ENCODE measurements at regions not wholly inside any gene's neighbourhood (a gene's known extent, or its start where the extent isn't known, plus 50 kb on each side); places are given as distances from the start of the nearest gene placed in this dataset.

DNA sequence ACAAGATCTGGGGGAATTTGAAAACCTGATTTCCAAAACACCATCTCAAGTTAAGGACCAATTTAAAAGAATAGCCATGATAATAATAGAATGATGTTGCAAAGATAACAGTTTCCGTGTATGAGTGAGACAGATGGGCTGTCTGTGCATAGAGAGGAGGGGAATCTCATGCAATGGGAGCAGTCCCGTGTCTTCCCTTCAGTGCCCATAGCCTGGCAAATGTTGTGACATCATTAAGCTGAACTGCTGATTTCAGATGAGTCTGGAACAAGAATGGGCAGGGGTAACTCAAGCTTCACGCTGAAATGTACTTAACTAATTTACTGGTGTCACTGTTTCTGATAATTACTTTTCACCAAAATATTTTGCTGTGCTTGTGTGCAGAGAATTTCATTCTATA, 454.0 kb downstream of the FOXG1 start:
- H3K36me3 Mint-ChIP-seq (ENCODE audit: low read depth) = no peaks in the 10 kb centered on the region

DNA sequence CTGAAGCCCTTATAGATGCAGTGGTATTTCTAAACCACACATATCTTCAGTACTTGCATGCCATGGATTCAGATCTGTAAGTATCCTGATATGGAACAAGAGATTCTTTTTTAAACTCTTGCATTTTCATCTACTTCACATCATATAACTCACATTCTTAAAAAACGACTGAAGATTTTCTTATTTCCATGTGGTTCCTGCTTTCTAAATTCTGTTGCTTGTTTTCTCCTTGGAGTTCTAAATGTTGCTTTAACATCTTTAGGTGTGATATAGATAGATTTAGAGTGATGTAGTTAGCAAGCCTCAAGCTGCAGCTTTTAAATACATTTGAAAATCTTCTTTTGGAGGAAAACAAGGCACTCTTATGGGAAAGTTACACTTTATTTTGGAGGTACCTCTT, 455.4 kb downstream of the FOXG1 start:
- Mint-ChIP-seq H3K4me3 (no peak overlapping the region), H3K9me3 (no peaks in the 10 kb centered on the region), H3K27ac (no peak overlapping the region), H3K4me1 (peaks cover 5% of the 10 kb centered on the region), H3K36me3 (ENCODE audit: low read depth) (no peaks in the 10 kb centered on the region), H3K27me3 (ENCODE audit: low read depth) (peaks cover 20% of the 10 kb centered on the region)
- TF ChIP-seq, protein P1, sequence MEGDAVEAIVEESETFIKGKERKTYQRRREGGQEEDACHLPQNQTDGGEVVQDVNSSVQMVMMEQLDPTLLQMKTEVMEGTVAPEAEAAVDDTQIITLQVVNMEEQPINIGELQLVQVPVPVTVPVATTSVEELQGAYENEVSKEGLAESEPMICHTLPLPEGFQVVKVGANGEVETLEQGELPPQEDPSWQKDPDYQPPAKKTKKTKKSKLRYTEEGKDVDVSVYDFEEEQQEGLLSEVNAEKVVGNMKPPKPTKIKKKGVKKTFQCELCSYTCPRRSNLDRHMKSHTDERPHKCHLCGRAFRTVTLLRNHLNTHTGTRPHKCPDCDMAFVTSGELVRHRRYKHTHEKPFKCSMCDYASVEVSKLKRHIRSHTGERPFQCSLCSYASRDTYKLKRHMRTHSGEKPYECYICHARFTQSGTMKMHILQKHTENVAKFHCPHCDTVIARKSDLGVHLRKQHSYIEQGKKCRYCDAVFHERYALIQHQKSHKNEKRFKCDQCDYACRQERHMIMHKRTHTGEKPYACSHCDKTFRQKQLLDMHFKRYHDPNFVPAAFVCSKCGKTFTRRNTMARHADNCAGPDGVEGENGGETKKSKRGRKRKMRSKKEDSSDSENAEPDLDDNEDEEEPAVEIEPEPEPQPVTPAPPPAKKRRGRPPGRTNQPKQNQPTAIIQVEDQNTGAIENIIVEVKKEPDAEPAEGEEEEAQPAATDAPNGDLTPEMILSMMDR (IDR thresholded peaks at IDR 0.05; ENCODE audit: unreplicated experiment in 3 of 3) = no peak

More for the DNA sequence above, 454.0 kb downstream of the FOXG1 start:
- TF ChIP-seq, protein P1 (IDR thresholded peaks at IDR 0.05; ENCODE audit: unreplicated experiment in 3 of 3) = no peak
- Mint-ChIP-seq H3K27ac (no peak overlapping the region), H3K27me3 (ENCODE audit: low read depth) (peaks cover 20% of the 10 kb centered on the region), H3K4me1 (peaks cover 5% of the 10 kb centered on the region), H3K4me3 (no peak overlapping the region), H3K9me3 (no peaks in the 10 kb centered on the region)

DNA sequence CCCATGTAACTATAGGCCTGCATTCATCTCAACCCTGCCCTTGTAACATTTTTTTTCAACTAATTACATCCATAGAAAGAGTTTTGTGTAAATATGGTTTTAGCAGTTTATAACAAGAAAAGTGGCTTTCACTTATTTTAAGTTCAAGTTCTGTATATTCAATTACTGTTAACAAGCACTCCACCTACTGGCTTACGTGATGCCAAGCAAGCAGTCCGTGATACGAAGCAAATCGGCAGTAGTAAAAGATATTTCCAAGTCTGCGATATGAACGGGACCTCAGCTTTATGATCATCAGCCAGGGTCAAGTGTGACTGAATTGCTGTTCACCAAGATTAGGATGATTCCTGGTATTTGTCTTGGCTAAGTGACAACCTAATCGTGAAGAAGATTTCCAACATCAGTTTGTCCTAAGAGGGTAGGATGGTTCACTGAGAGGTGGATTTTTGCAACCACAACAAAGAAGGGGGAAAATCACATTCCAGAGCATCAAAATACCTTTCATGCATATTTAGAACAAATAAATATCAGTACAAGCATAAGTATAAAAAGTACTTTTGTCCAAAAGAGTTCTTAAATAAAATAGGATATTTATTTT, 456.2 kb downstream of the FOXG1 start:
- Mint-ChIP-seq H3K27ac (no peak overlapping the region), H3K36me3 (ENCODE audit: low read depth) (no peaks in the 10 kb centered on the region), H3K4me3 (no peak overlapping the region), H3K27me3 (ENCODE audit: low read depth) (peaks cover 20% of the 10 kb centered on the region), H3K4me1 (peaks cover 5% of the 10 kb centered on the region), H3K9me3 (no peaks in the 10 kb centered on the region)
- TF ChIP-seq, protein P1 (IDR thresholded peaks at IDR 0.05; ENCODE audit: unreplicated experiment in 3 of 3) = peak; percentile 62 to 66 (median 65)

DNA sequence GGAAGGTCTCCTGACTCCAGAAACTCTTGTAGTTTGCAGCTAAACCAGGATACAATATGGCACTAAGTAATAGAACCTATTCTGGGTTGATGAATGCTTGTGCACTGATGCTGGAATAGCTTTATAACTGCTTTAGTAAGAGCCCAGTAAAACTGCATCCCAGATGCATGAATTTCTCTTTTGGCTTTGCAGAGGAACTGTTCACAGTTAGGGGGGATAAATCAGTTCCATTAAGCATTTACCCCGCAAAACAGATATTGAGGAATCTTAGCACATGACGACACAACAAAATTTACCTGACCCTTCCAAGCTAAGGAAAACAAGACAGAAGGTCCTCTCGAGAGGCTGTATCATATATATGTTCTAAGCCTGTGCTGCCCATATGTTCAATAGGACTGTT, 457.4 kb downstream of the FOXG1 start:
- TF ChIP-seq, protein P1 (IDR thresholded peaks at IDR 0.05; ENCODE audit: unreplicated experiment in 3 of 3) = no peak
- no peaks in the 10 kb centered on the region for H3K9me3 Mint-ChIP-seq
- no peak overlapping the region for H3K4me3 Mint-ChIP-seq
- H3K36me3 Mint-ChIP-seq (ENCODE audit: low read depth) = no peaks in the 10 kb centered on the region
- peaks cover 20% of the 10 kb centered on the region for H3K27me3 Mint-ChIP-seq (ENCODE audit: low read depth)
- no peak overlapping the region for H3K27ac Mint-ChIP-seq
- H3K4me1 Mint-ChIP-seq = peaks cover 5% of the 10 kb centered on the region

DNA sequence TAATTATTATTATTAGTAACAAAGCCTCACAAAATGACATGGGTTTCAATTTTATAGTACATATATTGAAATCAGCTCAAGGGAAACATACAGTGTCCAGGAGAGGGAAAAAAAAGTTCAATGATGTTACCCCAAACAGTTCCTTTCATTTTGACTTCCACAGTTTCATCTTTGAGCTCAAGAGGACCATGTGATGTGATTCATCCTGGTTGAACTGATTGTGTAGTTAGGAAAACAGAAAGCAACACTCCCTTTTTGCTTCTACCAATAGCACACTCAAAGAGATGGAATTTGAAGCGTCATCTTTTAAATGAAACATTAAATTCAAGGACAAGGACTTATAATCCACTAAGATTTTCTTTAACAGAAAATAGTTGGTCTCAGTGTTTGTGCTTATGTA, 461.0 kb downstream of the FOXG1 start:
- Mint-ChIP-seq H3K4me3 (no peak overlapping the region), H3K4me1 (peaks cover 2% of the 10 kb centered on the region), H3K27me3 (ENCODE audit: low read depth) (peaks cover 3% of the 10 kb centered on the region), H3K36me3 (ENCODE audit: low read depth) (no peaks in the 10 kb centered on the region), H3K27ac (no peak overlapping the region), H3K9me3 (no peaks in the 10 kb centered on the region)
- TF ChIP-seq, protein P1 (IDR thresholded peaks at IDR 0.05; ENCODE audit: unreplicated experiment in 3 of 3) = no peak

DNA sequence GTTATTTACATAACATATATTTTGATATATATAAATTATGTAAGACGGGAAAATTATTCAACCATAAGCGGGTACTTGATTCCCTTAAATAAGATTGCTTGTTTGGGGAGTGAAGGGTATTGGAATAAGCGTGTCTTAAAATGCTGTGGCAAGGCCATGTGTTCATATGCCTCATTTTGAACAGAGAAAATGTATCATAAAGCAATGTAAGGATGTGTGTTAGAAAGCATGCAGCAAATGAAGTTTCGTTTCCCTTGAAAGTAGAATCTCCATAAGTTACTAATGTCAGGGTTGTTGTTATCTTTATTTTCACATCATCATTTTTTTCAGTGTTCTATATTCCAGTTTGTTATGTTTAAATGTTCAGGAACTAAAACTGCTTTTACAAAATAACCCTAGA, 465.6 kb downstream of the FOXG1 start:
- H3K27me3 Mint-ChIP-seq (ENCODE audit: low read depth) = no peaks in the 10 kb centered on the region
- H3K4me1 Mint-ChIP-seq = no peaks in the 10 kb centered on the region
- H3K9me3 Mint-ChIP-seq = no peaks in the 10 kb centered on the region
- TF ChIP-seq, protein P1 (IDR thresholded peaks at IDR 0.05; ENCODE audit: unreplicated experiment in 3 of 3) = no peak
- H3K36me3 Mint-ChIP-seq (ENCODE audit: low read depth) = no peaks in the 10 kb centered on the region
- H3K27ac Mint-ChIP-seq = no peak overlapping the region
- H3K4me3 Mint-ChIP-seq = no peak overlapping the region

Data from nephron (organoid).